ENCODE measurements at regions not wholly inside any gene's neighbourhood (a gene's known extent, or its start where the extent isn't known, plus 50 kb on each side); places are given as distances from the start of the nearest gene placed in this dataset.
A peak's percentile ranks its signal among the peaks of the same experiment; 100 is the strongest.

DNA sequence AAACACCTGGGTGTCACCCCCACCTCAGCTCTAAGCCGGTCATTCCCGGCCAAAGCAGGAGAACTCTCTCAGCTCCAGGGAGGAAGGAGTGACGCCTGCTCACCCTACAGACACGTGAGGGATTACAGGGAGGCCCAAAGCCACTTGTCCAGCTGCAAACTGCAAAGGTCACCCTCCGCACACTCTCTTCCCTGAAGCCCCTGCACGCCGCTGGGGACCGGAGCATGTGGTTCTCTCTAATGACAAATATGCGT, 108.0 kb upstream of the ID2 start:
- peak overlapping the region in 2 of 5 donors; percentile 81 to 87 for H3K27ac ChIP-seq
- peaks cover 14 to 33% of the 10 kb centered on the region in 2 donors for H3K4me1 ChIP-seq (replicated peaks in 1 of 2)
- no peaks in the 10 kb centered on the region for H3K36me3 ChIP-seq (replicated peaks in 1 of 2)
- TF ChIP-seq, protein P1, sequence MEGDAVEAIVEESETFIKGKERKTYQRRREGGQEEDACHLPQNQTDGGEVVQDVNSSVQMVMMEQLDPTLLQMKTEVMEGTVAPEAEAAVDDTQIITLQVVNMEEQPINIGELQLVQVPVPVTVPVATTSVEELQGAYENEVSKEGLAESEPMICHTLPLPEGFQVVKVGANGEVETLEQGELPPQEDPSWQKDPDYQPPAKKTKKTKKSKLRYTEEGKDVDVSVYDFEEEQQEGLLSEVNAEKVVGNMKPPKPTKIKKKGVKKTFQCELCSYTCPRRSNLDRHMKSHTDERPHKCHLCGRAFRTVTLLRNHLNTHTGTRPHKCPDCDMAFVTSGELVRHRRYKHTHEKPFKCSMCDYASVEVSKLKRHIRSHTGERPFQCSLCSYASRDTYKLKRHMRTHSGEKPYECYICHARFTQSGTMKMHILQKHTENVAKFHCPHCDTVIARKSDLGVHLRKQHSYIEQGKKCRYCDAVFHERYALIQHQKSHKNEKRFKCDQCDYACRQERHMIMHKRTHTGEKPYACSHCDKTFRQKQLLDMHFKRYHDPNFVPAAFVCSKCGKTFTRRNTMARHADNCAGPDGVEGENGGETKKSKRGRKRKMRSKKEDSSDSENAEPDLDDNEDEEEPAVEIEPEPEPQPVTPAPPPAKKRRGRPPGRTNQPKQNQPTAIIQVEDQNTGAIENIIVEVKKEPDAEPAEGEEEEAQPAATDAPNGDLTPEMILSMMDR (IDR thresholded peaks at IDR 0.05) = no peak
- TF ChIP-seq POLR2A (IDR thresholded peaks at IDR 0.05) = no peak
- WGBS, 4 donors = 59 to 77% (median 64%) methylated on average over 5 to 9 of the region's 9 CpGs
- H3K4me3 ChIP-seq = peak overlapping the region in 1 of 4 donors; percentile 16
- peak in 1 of 7 donors; percentile 49 for DNase-seq
- no peaks in the 10 kb centered on the region for H3K9me3 ChIP-seq (replicated peaks in 1 of 3)
- H3K27me3 ChIP-seq = no peaks in the 10 kb centered on the region
- intact Hi-C loops (cut with DNase I) = no loop called here

DNA sequence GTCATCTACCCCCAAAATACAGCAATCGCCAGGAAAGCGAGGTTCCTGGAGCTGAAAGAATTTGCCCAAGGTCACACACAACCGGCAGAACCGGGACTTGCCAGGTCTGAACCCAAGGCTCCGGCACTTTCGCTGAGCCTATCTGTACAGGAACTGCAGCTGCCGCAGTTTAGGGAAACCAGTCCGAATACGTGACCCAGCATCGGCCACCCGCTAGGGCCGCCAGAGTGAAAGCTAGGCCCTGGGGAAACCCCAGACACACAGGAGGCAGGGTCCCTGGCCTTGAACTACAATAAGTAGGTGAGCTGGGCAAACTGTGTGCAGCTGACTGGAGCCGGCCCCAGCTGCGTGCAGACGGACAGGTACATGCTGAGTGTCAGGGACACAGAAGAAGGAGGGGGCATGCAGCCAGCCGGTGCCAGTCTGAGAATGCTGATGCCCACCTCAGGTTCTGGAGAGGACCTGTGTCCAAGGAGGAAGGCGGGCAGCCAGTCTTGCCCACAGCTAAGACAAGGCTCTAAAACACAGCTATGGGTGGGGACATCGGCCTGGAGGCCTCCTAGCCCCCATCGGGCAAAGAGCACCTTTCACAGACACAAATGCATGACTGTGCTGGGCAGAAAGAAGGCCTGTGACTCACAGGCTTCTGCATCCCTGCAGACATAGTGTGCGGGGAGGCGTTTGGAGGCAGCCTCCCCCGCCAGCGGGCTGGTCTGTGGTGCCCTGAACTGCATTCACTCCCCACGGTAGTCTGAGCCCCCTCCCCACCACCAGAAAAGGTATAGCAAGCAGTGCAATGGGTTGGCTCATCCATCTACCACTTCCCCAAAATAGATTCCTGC, 107.4 kb upstream of the ID2 start:
- no peaks in the 10 kb centered on the region for H3K9me3 ChIP-seq (replicated peaks in 1 of 3)
- peak; percentile 28 to 69 (median 66) for DNase-seq
- peak overlapping the region in 1 of 4 donors; percentile 16 for H3K4me3 ChIP-seq
- no peak for TF ChIP-seq POLR2A (IDR thresholded peaks at IDR 0.05)
- TF ChIP-seq, protein P1 (IDR thresholded peaks at IDR 0.05) = no peak
- intact Hi-C loops (cut with DNase I) = no loop called here
- H3K27me3 ChIP-seq = no peaks in the 10 kb centered on the region
- H3K4me1 ChIP-seq (replicated peaks in 1 of 2) = peaks cover 15 to 38% of the 10 kb centered on the region in 2 donors
- WGBS, 4 donors = 44 to 60% (median 53%) methylated on average over 12 to 24 of the region's 24 CpGs
- no peaks in the 10 kb centered on the region for H3K36me3 ChIP-seq (replicated peaks in 1 of 2)
- peak overlapping the region in 3 of 5 donors; percentile 2 to 87 (median 81) for H3K27ac ChIP-seq

DNA sequence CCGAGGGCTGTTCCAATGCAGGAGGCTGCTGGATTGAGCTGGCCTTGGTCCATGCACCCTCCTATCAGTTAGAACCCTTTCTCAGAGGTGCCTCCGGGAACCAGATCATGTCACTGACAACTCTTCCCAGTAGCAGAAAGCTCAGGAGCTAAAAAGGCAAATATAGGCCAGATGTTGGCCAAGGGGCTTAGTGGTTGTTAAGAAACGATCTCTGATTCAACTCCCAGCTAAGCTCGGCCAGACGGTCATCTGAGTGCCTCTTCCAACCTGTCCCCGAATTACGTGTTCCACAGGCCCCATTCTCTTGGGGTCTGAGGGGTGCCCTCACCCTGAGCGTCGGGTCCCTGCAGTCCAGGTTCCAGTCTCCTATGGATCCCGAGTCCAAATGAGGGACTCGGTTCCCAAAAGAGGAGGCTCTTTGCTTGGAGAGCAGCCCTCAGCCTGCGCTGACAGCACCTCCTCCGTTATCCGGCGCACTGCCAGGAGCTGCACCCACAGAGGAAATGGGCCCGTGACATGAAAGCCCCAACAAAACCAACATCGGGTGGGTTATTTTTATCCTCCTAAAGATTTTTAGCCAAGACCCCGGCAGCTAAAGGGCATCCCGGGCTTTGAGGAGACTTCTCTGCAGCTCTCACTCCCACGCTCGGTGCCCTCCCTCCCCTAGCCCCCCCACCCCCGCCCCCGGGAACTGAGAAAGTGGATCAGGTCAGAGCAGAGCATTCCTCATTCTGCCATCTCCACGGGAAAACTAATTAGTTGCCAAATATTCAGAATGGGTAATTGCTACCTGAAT, 106.6 kb upstream of the ID2 start:
- peak in 4 of 7 donors; percentile 18 to 61 (median 42) for DNase-seq
- Histone ChIP-seq H3K36me3 (replicated peaks in 1 of 2) (no peaks in the 10 kb centered on the region), H3K4me1 (replicated peaks in 1 of 2) (peaks cover 19 to 46% of the 10 kb centered on the region in 2 donors), H3K4me3 (peak overlapping the region in 1 of 4 donors; percentile 14), H3K27me3 (no peaks in the 10 kb centered on the region), H3K27ac (peak overlapping the region in 3 of 5 donors; percentile 2 to 87 (median 81)), H3K9me3 (replicated peaks in 1 of 3) (no peaks in the 10 kb centered on the region)
- TF ChIP-seq, protein P1 (IDR thresholded peaks at IDR 0.05) = no peak
- TF ChIP-seq POLR2A (IDR thresholded peaks at IDR 0.05) = no peak
- intact Hi-C loops (cut with DNase I) = no loop called here
- 33 to 50% (median 41%) methylated on average over 19 to 24 of the region's 24 CpGs for whole genome bisulfite sequencing, 4 donors

DNA sequence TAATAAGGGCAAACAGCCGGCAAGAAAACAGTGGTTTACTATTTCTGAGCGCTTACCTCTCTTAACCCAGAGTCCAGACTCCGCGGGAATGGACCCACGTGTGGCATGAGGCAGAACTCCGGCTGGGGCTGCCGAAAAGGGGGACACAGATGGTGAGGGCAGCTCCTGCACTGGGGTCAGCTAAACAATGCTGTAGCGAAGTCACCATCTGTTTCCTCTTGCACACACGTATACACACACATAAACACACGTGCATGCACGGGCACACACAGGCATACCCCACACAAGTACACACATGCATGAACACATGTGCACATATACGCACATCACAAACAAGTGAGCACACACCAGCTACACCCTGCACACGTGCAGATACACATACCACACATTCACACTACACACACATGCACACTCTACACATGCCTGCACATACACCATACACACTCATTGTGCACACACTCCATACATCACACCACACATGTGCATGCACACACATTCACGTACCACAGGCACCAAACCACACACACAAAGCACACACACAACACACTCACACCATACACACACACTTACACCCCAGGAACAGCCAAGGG, 105.9 kb upstream of the ID2 start:
- TF ChIP-seq, protein P1 (IDR thresholded peaks at IDR 0.05) = no peak
- TF ChIP-seq POLR2A (IDR thresholded peaks at IDR 0.05) = no peak
- WGBS, 4 donors = 71 to 80% (median 74%) methylated on average over 12 to 14 of the region's 14 CpGs
- Histone ChIP-seq H3K27ac (peak overlapping the region in 1 of 5 donors; percentile 81), H3K9me3 (replicated peaks in 1 of 3) (no peaks in the 10 kb centered on the region), H3K4me1 (replicated peaks in 1 of 2) (peaks cover 22 to 53% of the 10 kb centered on the region in 2 donors), H3K4me3 (no peak overlapping the region), H3K27me3 (no peaks in the 10 kb centered on the region), H3K36me3 (replicated peaks in 1 of 2) (no peaks in the 10 kb centered on the region)
- peak in 2 of 7 donors; percentile 14 to 16 for DNase-seq
- intact Hi-C loops (cut with DNase I) = no loop called here

Data from adrenal gland (tissue), 9 donors.